ENCODE measurements at regions not wholly inside any gene's neighbourhood (a gene's known extent, or its start where the extent isn't known, plus 50 kb on each side); places are given as distances from the start of the nearest gene placed in this dataset.

GRCh38 chr5:61974680-61975079 lies 331.3 kb upstream of the KIF2A start:
- no peaks in the 10 kb centered on the region for H4K20me1 ChIP-seq (replicated peaks; ENCODE audit: control insufficient read depth, extremely low read depth, insufficient read depth, low read length)
- H3K4me3 ChIP-seq (replicated peaks in 1 of 3; ENCODE audit: insufficient read depth in 1 of 3, low read depth in 1 of 3, low read length in 3 of 3) = no peak overlapping the region
- ChIA-PET POLR2A (no interaction called here), CTCF (interaction anchor here (0.8 kb wide), 1 partner anchor 169 kb away, joined by 4 read pairs; no protein-coding TSS in a partner anchor)
- intact Hi-C loops (cut with micrococcal nuclease) = no loop called here
- H3K9me3 ChIP-seq (replicated peaks; ENCODE audit: control insufficient read depth, insufficient read depth, low read length) = no peaks in the 10 kb centered on the region
- H3K9me1 ChIP-seq (replicated peaks; ENCODE audit: control insufficient read depth, extremely low read depth, insufficient read depth, low read length) = no peaks in the 10 kb centered on the region
- H3K27me3 ChIP-seq (ENCODE audit: control insufficient read depth in 2 of 2, insufficient read depth in 2 of 2, low read length in 2 of 2) = peaks cover 2 to 3% of the 10 kb centered on the region in 2 experiments
- BruUV-seq (replicated peaks) = no TSS peak
- no peak for DNase-seq (ENCODE audit: low read depth, low spot score)
- no peaks in the 10 kb centered on the region for H3K36me3 ChIP-seq (ENCODE audit: control insufficient read depth in 2 of 2, extremely low read depth in 1 of 2, insufficient read depth in 2 of 2, low read length in 2 of 2)
- FAIRE-seq = no peak
- dilution Hi-C loops (cut with MboI; ENCODE audit: extremely low pct_ligation_motif_present, low sequenced_read_pairs) = no loop called here
- no peak overlapping the region for H3K9ac ChIP-seq (replicated peaks; ENCODE audit: extremely low read depth, insufficient read depth, low read length)
- no peak overlapping the region for H3K4me2 ChIP-seq (ENCODE audit: insufficient read depth, low read length)
- no peak overlapping the region for H3K27ac ChIP-seq (ENCODE audit: insufficient read depth, low read depth, low read length)
- no peaks in the 10 kb centered on the region for H3K79me2 ChIP-seq (ENCODE audit: control insufficient read depth, insufficient read depth, low read length)
- H2AFZ ChIP-seq (ENCODE audit: low read depth, low read length) = no peak overlapping the region
- TF ChIP-seq POLR2A (IDR thresholded peaks at IDR 0.05; ENCODE audit: low read depth, low read length) = no peak
- no peak for TF ChIP-seq CTCF (IDR thresholded peaks at IDR 0.05; ENCODE audit: extremely low read depth in 1 of 2, insufficient read depth in 1 of 2, low read depth in 1 of 2, low read length in 2 of 2)
- no peak for TF ChIP-seq FOS (IDR thresholded peaks at IDR 0.05; ENCODE audit: borderline replicate concordance, insufficient read depth, low read length)
- no peak for TF ChIP-seq MYC (IDR thresholded peaks at IDR 0.05; ENCODE audit: low read depth, low read length)
- no peak for TF ChIP-seq JUN (IDR thresholded peaks at IDR 0.05; ENCODE audit: borderline replicate concordance, insufficient read depth, insufficient read length, low read depth)
- no peaks in the 10 kb centered on the region for H3K4me1 ChIP-seq (ENCODE audit: control insufficient read depth, extremely low read depth, insufficient read depth, low read length)

- TF ChIP-seq, protein P1, sequence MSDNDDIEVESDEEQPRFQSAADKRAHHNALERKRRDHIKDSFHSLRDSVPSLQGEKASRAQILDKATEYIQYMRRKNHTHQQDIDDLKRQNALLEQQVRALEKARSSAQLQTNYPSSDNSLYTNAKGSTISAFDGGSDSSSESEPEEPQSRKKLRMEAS (IDR thresholded peaks at IDR 0.05; ENCODE audit: insufficient read depth, insufficient read length) = no peak
- TF ChIP-seq EZH2 (IDR thresholded peaks at IDR 0.05; ENCODE audit: borderline replicate concordance, low read depth, low read length, severe bottlenecking) = no peak
- Histone ChIP-seq H3K36me3 (ENCODE audit: control insufficient read depth in 2 of 2, extremely low read depth in 1 of 2, insufficient read depth in 2 of 2, low read length in 2 of 2) (no peaks in the 10 kb centered on the region), H3K4me2 (ENCODE audit: insufficient read depth, low read length) (no peak overlapping the region), H2AFZ (ENCODE audit: low read depth, low read length) (no peak overlapping the region), H3K4me3 (replicated peaks in 1 of 3; ENCODE audit: insufficient read depth in 1 of 3, low read depth in 1 of 3, low read length in 3 of 3) (no peak overlapping the region), H3K79me2 (ENCODE audit: control insufficient read depth, insufficient read depth, low read length) (no peaks in the 10 kb centered on the region), H3K9me3 (replicated peaks; ENCODE audit: control insufficient read depth, insufficient read depth, low read length) (no peaks in the 10 kb centered on the region), H3K4me1 (ENCODE audit: control insufficient read depth, extremely low read depth, insufficient read depth, low read length) (no peaks in the 10 kb centered on the region), H3K27ac (ENCODE audit: insufficient read depth, low read depth, low read length) (no peak overlapping the region), H3K27me3 (ENCODE audit: control insufficient read depth in 2 of 2, insufficient read depth in 2 of 2, low read length in 2 of 2) (no peaks in the 10 kb centered on the region), H4K20me1 (replicated peaks; ENCODE audit: control insufficient read depth, extremely low read depth, insufficient read depth, low read length) (no peaks in the 10 kb centered on the region), H3K9me1 (replicated peaks; ENCODE audit: control insufficient read depth, extremely low read depth, insufficient read depth, low read length) (no peaks in the 10 kb centered on the region), H3K9ac (replicated peaks; ENCODE audit: extremely low read depth, insufficient read depth, low read length) (no peak overlapping the region)
- ChIA-PET POLR2A (no interaction called here), CTCF (no interaction called here)
- FAIRE-seq = no peak
- dilution Hi-C loops (cut with MboI; ENCODE audit: extremely low pct_ligation_motif_present, low sequenced_read_pairs) = no loop called here
- intact Hi-C loops (cut with micrococcal nuclease) = no loop called here
- no peak for DNase-seq (ENCODE audit: low read depth, low spot score)
- no TSS peak for BruUV-seq (replicated peaks)
Observed at GRCh38 chr5:61981886-61982285, 324.1 kb upstream of the KIF2A start.
